ENCODE measurements at regions not wholly inside any gene's neighbourhood (a gene's known extent, or its start where the extent isn't known, plus 50 kb on each side); places are given as distances from the start of the nearest gene placed in this dataset.

- no peaks in the 10 kb centered on the region for H3K4me1 Mint-ChIP-seq (ENCODE audit: low read depth in 2 of 2)
- ATAC-seq (replicated peaks) (no peak), DNase-seq (no peak)
- no peaks in the 10 kb centered on the region for H3K9me3 Mint-ChIP-seq
- H3K4me3 Mint-ChIP-seq: no peak overlapping the region
- no peaks in the 10 kb centered on the region for H3K36me3 Mint-ChIP-seq (ENCODE audit: insufficient read depth)
- H3K27ac Mint-ChIP-seq: no peak overlapping the region
- peaks cover 12 to 32% of the 10 kb centered on the region in 2 donors for H3K27me3 Mint-ChIP-seq
These were observed 192.3 kb downstream of the GPAT3 start for GRCh38 chr4:83728191-83728590.

- Mint-ChIP-seq H3K36me3 (ENCODE audit: insufficient read depth) (no peaks in the 10 kb centered on the region), H3K27ac (no peak overlapping the region), H3K27me3 (peaks cover 22 to 51% of the 10 kb centered on the region in 2 donors), H3K9me3 (peaks cover 0 to 2% of the 10 kb centered on the region in 2 donors), H3K4me3 (no peak overlapping the region), H3K4me1 (ENCODE audit: low read depth in 2 of 2) (no peaks in the 10 kb centered on the region)
- no peak for ATAC-seq (replicated peaks)
- DNase-seq: no peak
These were observed 189.6 kb downstream of the GPAT3 start for GRCh38 chr4:83725336-83726085.

- peaks cover 22 to 51% of the 10 kb centered on the region in 2 donors for H3K27me3 Mint-ChIP-seq
- ATAC-seq (replicated peaks) (no peak), DNase-seq (no peak)
- H3K27ac Mint-ChIP-seq: no peak overlapping the region
- peaks cover 0 to 2% of the 10 kb centered on the region in 2 donors for H3K9me3 Mint-ChIP-seq
- H3K4me1 Mint-ChIP-seq (ENCODE audit: low read depth in 2 of 2): no peaks in the 10 kb centered on the region
- no peaks in the 10 kb centered on the region for H3K36me3 Mint-ChIP-seq (ENCODE audit: insufficient read depth)
- H3K4me3 Mint-ChIP-seq: no peak overlapping the region
These were observed 188.8 kb downstream of the GPAT3 start for GRCh38 chr4:83724485-83725335.

GRCh38 chr4:83723609-83724008, 187.7 kb downstream of the GPAT3 start:
- H3K27ac Mint-ChIP-seq: no peak overlapping the region
- no peak overlapping the region for H3K4me3 Mint-ChIP-seq
- DNase-seq (no peak), ATAC-seq (replicated peaks) (no peak)
- no peaks in the 10 kb centered on the region for H3K36me3 Mint-ChIP-seq (ENCODE audit: insufficient read depth)
- H3K4me1 Mint-ChIP-seq (ENCODE audit: low read depth in 2 of 2): no peaks in the 10 kb centered on the region
- peaks cover 22 to 51% of the 10 kb centered on the region in 2 donors for H3K27me3 Mint-ChIP-seq
- peaks cover 0 to 2% of the 10 kb centered on the region in 2 donors for H3K9me3 Mint-ChIP-seq

- Mint-ChIP-seq H3K36me3 (ENCODE audit: insufficient read depth) (no peaks in the 10 kb centered on the region), H3K4me1 (ENCODE audit: low read depth in 2 of 2) (no peaks in the 10 kb centered on the region), H3K27me3 (peaks cover 22 to 50% of the 10 kb centered on the region in 2 donors), H3K4me3 (no peak overlapping the region), H3K9me3 (peaks cover 0 to 2% of the 10 kb centered on the region in 2 donors), H3K27ac (no peak overlapping the region)
- no peak for DNase-seq
- ATAC-seq (replicated peaks): no peak
These were observed 186.9 kb downstream of the GPAT3 start for GRCh38 chr4:83722730-83723269.

GRCh38 chr4:83716874-83717273, 181.0 kb downstream of the GPAT3 start:
- DNase-seq: no peak
- peaks cover 0 to 3% of the 10 kb centered on the region in 2 donors for H3K9me3 Mint-ChIP-seq
- peaks cover 12 to 16% of the 10 kb centered on the region in 2 donors for H3K27me3 Mint-ChIP-seq
- no peak overlapping the region for H3K4me3 Mint-ChIP-seq
- H3K4me1 Mint-ChIP-seq (ENCODE audit: low read depth in 2 of 2): no peaks in the 10 kb centered on the region
- no peaks in the 10 kb centered on the region for H3K36me3 Mint-ChIP-seq (ENCODE audit: insufficient read depth)
- H3K27ac Mint-ChIP-seq: no peak overlapping the region
- ATAC-seq (replicated peaks): no peak

GRCh38 chr4:83712890-83713289, 177.0 kb downstream of the GPAT3 start:
- Mint-ChIP-seq H3K36me3 (ENCODE audit: insufficient read depth) (no peaks in the 10 kb centered on the region), H3K4me3 (no peak overlapping the region), H3K4me1 (ENCODE audit: low read depth in 2 of 2) (no peaks in the 10 kb centered on the region), H3K27ac (no peak overlapping the region), H3K9me3 (peaks cover 0 to 1% of the 10 kb centered on the region in 2 donors), H3K27me3 (peaks cover 0 to 15% of the 10 kb centered on the region in 2 donors)
- ATAC-seq (replicated peaks): no peak
- no peak for DNase-seq

- no peak overlapping the region for H3K27ac Mint-ChIP-seq
- no peak overlapping the region for H3K4me3 Mint-ChIP-seq
- H3K9me3 Mint-ChIP-seq: peaks cover 0 to 1% of the 10 kb centered on the region in 2 donors
- no peaks in the 10 kb centered on the region for H3K4me1 Mint-ChIP-seq (ENCODE audit: low read depth in 2 of 2)
- peaks cover 14 to 15% of the 10 kb centered on the region in 2 donors for H3K27me3 Mint-ChIP-seq
- peaks cover 2% of the 10 kb centered on the region for H3K36me3 Mint-ChIP-seq (ENCODE audit: insufficient read depth)
- DNase-seq: no peak
- no peak for ATAC-seq (replicated peaks)
These were observed 173.7 kb downstream of the GPAT3 start for GRCh38 chr4:83709627-83710026.

- H3K9me3 Mint-ChIP-seq: no peaks in the 10 kb centered on the region
- no peaks in the 10 kb centered on the region for H3K4me1 Mint-ChIP-seq (ENCODE audit: low read depth in 2 of 2)
- peaks cover 2% of the 10 kb centered on the region for H3K36me3 Mint-ChIP-seq (ENCODE audit: insufficient read depth)
- no peak overlapping the region for H3K4me3 Mint-ChIP-seq
- no peak for ATAC-seq (replicated peaks)
- H3K27me3 Mint-ChIP-seq: peaks cover 8 to 17% of the 10 kb centered on the region in 2 donors
- DNase-seq: no peak
- no peak overlapping the region for H3K27ac Mint-ChIP-seq
These were observed 172.7 kb downstream of the GPAT3 start for GRCh38 chr4:83708500-83709175.

GRCh38 chr4:83704786-83705185, 168.9 kb downstream of the GPAT3 start:
- Mint-ChIP-seq H3K27me3 (peaks cover 0 to 17% of the 10 kb centered on the region in 2 donors), H3K27ac (no peak overlapping the region), H3K9me3 (peaks cover 0 to 4% of the 10 kb centered on the region in 2 donors), H3K36me3 (ENCODE audit: insufficient read depth) (peaks cover 2% of the 10 kb centered on the region), H3K4me3 (no peak overlapping the region), H3K4me1 (ENCODE audit: low read depth in 2 of 2) (no peaks in the 10 kb centered on the region)
- DNase-seq (no peak), ATAC-seq (replicated peaks) (no peak)

GRCh38 chr4:83703752-83704151, 167.8 kb downstream of the GPAT3 start:
- Mint-ChIP-seq H3K9me3 (peaks cover 0 to 4% of the 10 kb centered on the region in 2 donors), H3K36me3 (ENCODE audit: insufficient read depth) (peaks cover 2% of the 10 kb centered on the region), H3K4me1 (ENCODE audit: low read depth in 2 of 2) (no peaks in the 10 kb centered on the region), H3K27ac (no peak overlapping the region), H3K4me3 (no peak overlapping the region), H3K27me3 (peaks cover 0 to 17% of the 10 kb centered on the region in 2 donors)
- DNase-seq (no peak), ATAC-seq (replicated peaks) (no peak)

GRCh38 chr4:83701041-83701440, 165.1 kb downstream of the GPAT3 start:
- ATAC-seq (replicated peaks): no peak
- H3K4me1 Mint-ChIP-seq (ENCODE audit: low read depth in 2 of 2): no peaks in the 10 kb centered on the region
- DNase-seq: no peak
- H3K36me3 Mint-ChIP-seq (ENCODE audit: insufficient read depth): no peaks in the 10 kb centered on the region
- peaks cover 0 to 10% of the 10 kb centered on the region in 2 donors for H3K27me3 Mint-ChIP-seq
- H3K27ac Mint-ChIP-seq: no peak overlapping the region
- no peak overlapping the region for H3K4me3 Mint-ChIP-seq
- H3K9me3 Mint-ChIP-seq: peaks cover 0 to 4% of the 10 kb centered on the region in 2 donors

GRCh38 chr4:83699358-83699757, 163.4 kb downstream of the GPAT3 start:
- ATAC-seq (replicated peaks) (no peak), DNase-seq (no peak)
- Mint-ChIP-seq H3K4me1 (ENCODE audit: low read depth in 2 of 2) (no peaks in the 10 kb centered on the region), H3K9me3 (peaks cover 0 to 4% of the 10 kb centered on the region in 2 donors), H3K4me3 (no peak overlapping the region), H3K36me3 (ENCODE audit: insufficient read depth) (no peaks in the 10 kb centered on the region), H3K27ac (no peak overlapping the region), H3K27me3 (peaks cover 0 to under 1% of the 10 kb centered on the region in 2 donors)
